AG09309 (cell line): ENCODE measurements at regions not wholly inside any gene's neighbourhood (a gene's known extent, or its start where the extent isn't known, plus 50 kb on each side); places are given as distances from the start of the nearest gene placed in this dataset.

Experiments
- DNase-seq: peaks from one replicate; pipeline ENCODE4 v3.0.0-alpha.2; 2010; ENCODE audit warnings: low read depth
- H3K4me3 ChIP-seq: 2 replicates; pipeline ENCODE4 v1.5.1; 2011; ENCODE audit warnings: mild to moderate bottlenecking, low read depth, low read length, moderate library complexity; ENCODE audit not compliant: control insufficient read depth
- TF ChIP-seq, protein P1 (sequence below): IDR thresholded peaks from 2 replicates; pipeline ENCODE4 v1.5.1; 2011; ENCODE audit warnings: mild to moderate bottlenecking, low read depth, low read length, inconsistent platforms; ENCODE audit not compliant: insufficient read depth, control insufficient read depth; ENCODE audit errors: missing control alignments

DNA sequence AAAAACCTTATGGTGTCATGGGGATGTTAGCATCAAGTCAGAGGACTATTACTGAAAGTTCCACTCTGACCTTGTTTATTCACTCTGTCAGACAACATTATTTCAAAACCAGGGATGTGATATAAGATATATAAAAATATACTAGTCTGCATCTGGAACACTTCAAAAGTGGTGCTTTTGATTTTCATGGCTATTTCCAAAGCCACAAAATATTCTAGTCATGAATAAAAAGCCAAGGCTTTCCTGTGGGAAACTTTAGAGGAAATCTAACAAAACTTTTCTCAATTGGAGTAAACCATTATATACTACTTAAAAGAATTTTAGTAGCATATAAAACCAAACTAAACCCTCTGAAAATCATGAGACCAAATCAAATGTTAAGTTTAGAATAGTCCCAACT is 205.2 kb downstream of the TMEM26 start:
- no peak for DNase-seq
- TF ChIP-seq, protein P1, sequence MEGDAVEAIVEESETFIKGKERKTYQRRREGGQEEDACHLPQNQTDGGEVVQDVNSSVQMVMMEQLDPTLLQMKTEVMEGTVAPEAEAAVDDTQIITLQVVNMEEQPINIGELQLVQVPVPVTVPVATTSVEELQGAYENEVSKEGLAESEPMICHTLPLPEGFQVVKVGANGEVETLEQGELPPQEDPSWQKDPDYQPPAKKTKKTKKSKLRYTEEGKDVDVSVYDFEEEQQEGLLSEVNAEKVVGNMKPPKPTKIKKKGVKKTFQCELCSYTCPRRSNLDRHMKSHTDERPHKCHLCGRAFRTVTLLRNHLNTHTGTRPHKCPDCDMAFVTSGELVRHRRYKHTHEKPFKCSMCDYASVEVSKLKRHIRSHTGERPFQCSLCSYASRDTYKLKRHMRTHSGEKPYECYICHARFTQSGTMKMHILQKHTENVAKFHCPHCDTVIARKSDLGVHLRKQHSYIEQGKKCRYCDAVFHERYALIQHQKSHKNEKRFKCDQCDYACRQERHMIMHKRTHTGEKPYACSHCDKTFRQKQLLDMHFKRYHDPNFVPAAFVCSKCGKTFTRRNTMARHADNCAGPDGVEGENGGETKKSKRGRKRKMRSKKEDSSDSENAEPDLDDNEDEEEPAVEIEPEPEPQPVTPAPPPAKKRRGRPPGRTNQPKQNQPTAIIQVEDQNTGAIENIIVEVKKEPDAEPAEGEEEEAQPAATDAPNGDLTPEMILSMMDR, result no peak

DNA sequence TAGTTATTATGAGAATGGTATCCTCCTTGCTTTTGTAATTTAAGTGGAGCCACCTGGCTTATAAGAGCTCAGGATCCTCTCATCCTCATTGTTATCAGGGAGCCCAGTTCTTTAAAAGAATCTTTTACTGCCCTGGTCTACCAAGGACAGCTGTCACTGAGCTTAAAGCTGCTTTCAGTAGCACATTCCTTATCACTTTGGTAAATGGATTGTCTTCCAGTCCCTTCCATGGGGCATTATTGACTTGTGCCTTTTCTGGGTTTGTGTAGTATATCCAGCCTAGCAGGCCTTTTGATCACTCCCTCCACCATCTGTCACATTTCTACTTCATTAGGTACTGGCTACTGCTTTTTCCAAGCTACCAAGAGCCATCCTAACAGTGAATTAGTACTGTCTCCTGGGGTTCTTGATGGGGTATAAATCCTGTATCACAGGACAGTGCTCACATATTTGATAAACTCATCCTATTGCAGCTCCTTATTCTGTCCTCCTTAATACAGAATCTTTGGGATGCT is 208.9 kb downstream of the TMEM26 start:
- H3K4me3 ChIP-seq, result no peak overlapping the region
- DNase-seq, result no peak
- TF ChIP-seq, protein P1, result no peak

More for the DNA sequence above, 205.2 kb downstream of the TMEM26 start:
- no peak overlapping the region for H3K4me3 ChIP-seq

DNA sequence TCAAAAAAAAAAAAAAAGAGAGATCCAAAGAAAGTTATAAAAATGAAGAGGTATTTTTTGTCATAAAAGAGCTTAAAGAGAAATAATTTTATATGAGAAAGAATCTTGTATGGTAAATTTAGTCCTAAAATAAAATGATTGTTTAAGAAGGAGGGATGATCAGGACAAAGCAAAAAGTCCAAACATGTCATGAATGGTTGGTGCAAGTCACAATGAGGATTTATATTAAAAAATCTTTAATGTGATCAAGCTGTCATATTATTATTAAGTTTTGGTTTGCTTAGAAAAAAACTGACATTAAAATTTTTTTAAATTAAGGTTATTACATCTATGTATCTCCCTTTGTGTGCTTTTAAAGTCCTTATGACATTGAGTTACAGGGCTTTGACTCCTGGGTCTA is 220.4 kb downstream of the TMEM26 start:
- TF ChIP-seq, protein P1, result no peak
- DNase-seq, result no peak
- H3K4me3 ChIP-seq, result no peak overlapping the region

DNA sequence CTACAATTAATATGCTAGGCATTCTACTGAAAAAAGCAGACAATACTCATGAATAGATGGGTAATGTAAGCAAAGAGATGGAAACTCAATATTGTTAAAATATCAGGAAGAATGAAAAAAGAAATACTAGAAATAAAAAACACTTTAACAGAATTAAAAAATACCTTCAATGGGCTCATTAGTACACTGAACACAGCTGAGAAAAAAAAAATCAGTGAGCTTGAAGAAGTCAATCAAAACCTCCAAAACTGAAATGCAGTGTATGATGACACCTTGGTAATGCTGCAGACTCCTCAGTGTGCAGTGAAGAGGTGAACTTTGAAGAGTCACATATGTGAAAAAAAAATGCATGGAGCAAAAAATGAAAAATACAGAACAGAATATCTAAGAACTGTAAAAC is 227.2 kb downstream of the TMEM26 start:
- no peak overlapping the region for H3K4me3 ChIP-seq
- DNase-seq, result no peak
- TF ChIP-seq, protein P1, result no peak

DNA sequence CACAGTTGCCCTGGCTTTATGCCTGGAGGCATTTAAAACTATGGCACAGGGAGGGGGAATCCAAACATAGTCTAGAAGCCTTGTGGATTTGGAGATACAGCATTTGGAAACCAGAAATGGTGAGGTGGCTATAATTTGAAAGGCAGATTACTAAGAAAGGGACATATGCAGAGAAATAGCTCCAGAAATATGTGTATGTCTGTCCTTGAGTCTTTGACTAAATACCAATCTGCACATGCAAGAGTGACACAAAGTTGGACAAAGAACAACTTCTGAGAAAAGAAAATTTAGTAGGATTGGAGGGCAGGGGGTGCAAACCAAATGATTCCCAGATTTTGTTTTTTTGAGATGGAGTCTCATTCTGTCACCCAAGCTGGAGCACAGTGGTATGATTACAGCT is 229.6 kb downstream of the TMEM26 start:
- TF ChIP-seq, protein P1, result no peak
- no peak overlapping the region for H3K4me3 ChIP-seq
- DNase-seq, result no peak

DNA sequence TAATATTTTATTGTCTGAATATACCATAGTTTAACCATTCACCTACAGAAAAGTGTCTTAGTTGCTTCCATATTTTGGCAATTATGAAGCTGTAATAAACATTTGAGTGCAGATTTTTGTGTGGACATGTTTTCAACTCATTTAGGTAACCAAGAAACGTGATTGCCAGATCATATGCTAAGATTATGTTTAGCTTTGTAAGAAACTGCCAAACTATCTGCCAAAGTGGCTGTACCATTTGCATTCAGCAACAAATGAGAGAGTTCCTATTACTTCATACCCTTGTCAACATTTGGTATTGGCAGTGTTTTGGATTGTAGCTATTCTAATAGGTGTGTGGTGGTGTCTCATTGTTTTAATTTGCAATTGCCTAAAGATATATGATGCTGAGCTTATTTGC is 233.5 kb downstream of the TMEM26 start:
- no peak for DNase-seq
- TF ChIP-seq, protein P1, result no peak
- no peak overlapping the region for H3K4me3 ChIP-seq
